DOHH2 (cell line): ENCODE measurements at regions not wholly inside any gene's neighbourhood (a gene's known extent, or its start where the extent isn't known, plus 50 kb on each side); places are given as distances from the start of the nearest gene placed in this dataset.

Experiments
- H3F3A ChIP-seq: fragments of 200-600 bp; sonication (generic), shearing (Covaris generic); 2 replicates; pipeline ENCODE4 v1.6.0; 2016; ENCODE audit warnings: antibody characterized with exemption, mild to moderate bottlenecking; ENCODE audit not compliant: control insufficient read depth, insufficient read depth
- H3K27ac ChIP-seq: fragments of 200-600 bp; sonication (generic); 2 replicates; pipeline ENCODE4 v1.5.1; 2014; ENCODE audit warnings: low read depth, mild to moderate bottlenecking, low read length, moderate library complexity
- H3K27me3 ChIP-seq: fragments of 200-600 bp; sonication (generic); 2 replicates; pipeline ENCODE4 v1.6.1; 2014; ENCODE audit warnings: mild to moderate bottlenecking, low read length, mixed read lengths; ENCODE audit not compliant: control insufficient read depth
- H3K36me3 ChIP-seq: fragments of 200-600 bp; sonication (generic); 2 replicates; pipeline ENCODE4 v1.6.1; 2014; ENCODE audit warnings: mild to moderate bottlenecking, low read length, moderate library complexity, mixed read lengths; ENCODE audit not compliant: control insufficient read depth
- H3K4me1 ChIP-seq: fragments of 200-600 bp; sonication (generic); 2 replicates; pipeline ENCODE4 v1.6.1; 2014; ENCODE audit warnings: mild to moderate bottlenecking, low read length, mixed read lengths; ENCODE audit not compliant: control insufficient read depth
- H3K4me2 ChIP-seq: fragments of 200-600 bp; sonication (generic); 2 replicates; pipeline ENCODE4 v1.6.0; 2014; ENCODE audit warnings: mild to moderate bottlenecking, low read length, moderate library complexity
- H3K4me3 ChIP-seq: fragments of 200-600 bp; sonication (generic); 2 replicates; pipeline ENCODE4 v1.5.1; 2014; ENCODE audit warnings: mild to moderate bottlenecking, low read length, mixed read lengths
- H3K79me2 ChIP-seq: fragments of 200-600 bp; sonication (generic); 2 replicates; pipeline ENCODE4 v1.6.1; 2014; ENCODE audit warnings: mild to moderate bottlenecking, low read length, mixed read lengths; ENCODE audit not compliant: control insufficient read depth
- H3K9me2 ChIP-seq: fragments of 200-600 bp; sonication (generic); replicated peaks from 2 replicates; pipeline ENCODE4 v1.6.1; 2014; ENCODE audit warnings: mild to moderate bottlenecking, low read length, mixed read lengths; ENCODE audit not compliant: control insufficient read depth
- H3K9me3 ChIP-seq: fragments of 200-600 bp; sonication (generic); 2 replicates; pipeline ENCODE4 v1.6.1; 2014; ENCODE audit warnings: antibody characterized with exemption, low read length, mixed read lengths; ENCODE audit not compliant: control insufficient read depth, insufficient read depth
- H4K20me1 ChIP-seq: fragments of 200-600 bp; sonication (generic); 2 replicates; pipeline ENCODE4 v1.6.0; 2014; ENCODE audit warnings: low read depth, mild to moderate bottlenecking, antibody characterized with exemption, low read length, moderate library complexity; ENCODE audit not compliant: control insufficient read depth, insufficient read depth
- CTCF ChIP-seq: fragments of 200-600 bp; sonication (generic); IDR thresholded peaks from one replicate; pipeline ENCODE4 v1.5.1; 2014; ENCODE audit warnings: antibody characterized with exemption, mild to moderate bottlenecking, low read depth, low read length; ENCODE audit not compliant: poor library complexity, severe bottlenecking
- EZH2phosphoT487 ChIP-seq: fragments of 200-600 bp; sonication (generic); IDR thresholded peaks from 2 replicates; pipeline ENCODE4 v1.6.1; 2017; ENCODE audit warnings: borderline replicate concordance, mild to moderate bottlenecking, antibody characterized with exemption, low read length, moderate library complexity, mixed read lengths

GRCh38 chr12:31790759-31791158 lies 61.9 kb upstream of the AMN1 start:
- TF ChIP-seq CTCF (no peak), EZH2phosphoT487 (no peak)
- H3K9me3 ChIP-seq = no peaks in the 10 kb centered on the region
- H3K9me2 ChIP-seq = no peaks in the 10 kb centered on the region
- no peak overlapping the region for H3K27ac ChIP-seq
- H3K36me3 ChIP-seq = no peaks in the 10 kb centered on the region
- no peaks in the 10 kb centered on the region for H4K20me1 ChIP-seq
- H3K79me2 ChIP-seq = no peaks in the 10 kb centered on the region
- H3K27me3 ChIP-seq = no peaks in the 10 kb centered on the region
- no peak overlapping the region for H3K4me3 ChIP-seq
- H3K4me2 ChIP-seq = no peak overlapping the region
- H3F3A ChIP-seq = peaks cover 1% of the 10 kb centered on the region
- H3K4me1 ChIP-seq = peaks cover 34% of the 10 kb centered on the region

GRCh38 chr12:31785318-31785717 lies 56.5 kb upstream of the AMN1 start:
- Histone ChIP-seq H3K27ac (no peak overlapping the region), H3K27me3 (no peaks in the 10 kb centered on the region), H3K9me2 (no peaks in the 10 kb centered on the region), H4K20me1 (no peaks in the 10 kb centered on the region), H3K36me3 (no peaks in the 10 kb centered on the region), H3K4me3 (no peak overlapping the region), H3K79me2 (no peaks in the 10 kb centered on the region), H3K4me1 (peaks cover 41% of the 10 kb centered on the region), H3F3A (peaks cover 8% of the 10 kb centered on the region), H3K4me2 (0 out of 2 replicates have a peak overlapping the region, but pooled peaks have one; percentile 19), H3K9me3 (no peaks in the 10 kb centered on the region)
- TF ChIP-seq EZH2phosphoT487 (no peak), CTCF (no peak)

GRCh38 chr12:31783996-31784645 lies 55.3 kb upstream of the AMN1 start:
- Histone ChIP-seq H3K27me3 (no peaks in the 10 kb centered on the region), H3K4me1 (peaks cover 32% of the 10 kb centered on the region), H3K9me3 (no peaks in the 10 kb centered on the region), H3K36me3 (no peaks in the 10 kb centered on the region), H3K27ac (no peak overlapping the region), H3F3A (peaks cover 8% of the 10 kb centered on the region), H3K9me2 (no peaks in the 10 kb centered on the region), H3K4me3 (no peak overlapping the region), H4K20me1 (no peaks in the 10 kb centered on the region), H3K4me2 (no peak overlapping the region), H3K79me2 (no peaks in the 10 kb centered on the region)
- no peak for TF ChIP-seq EZH2phosphoT487
- TF ChIP-seq CTCF = no peak
